ENCODE measurements at regions not wholly inside any gene's neighbourhood (a gene's known extent, or its start where the extent isn't known, plus 50 kb on each side); places are given as distances from the start of the nearest gene placed in this dataset.

GRCh38 chr10:4509405-4509804, 316.6 kb upstream of the AKR1E2 start:
- Mint-ChIP-seq H3K4me3 (no peak overlapping the region), H3K4me1 (0 out of 4 replicates have a peak, but pooled peaks cover 0 to 4% of the 10 kb centered on the region in 2 experiments), H3K36me3 (ENCODE audit: insufficient read depth in 1 of 3, low read depth in 3 of 3) (no peaks in the 10 kb centered on the region), H3K27me3 (ENCODE audit: low read depth) (no peaks in the 10 kb centered on the region), H3K9me3 (no peaks in the 10 kb centered on the region), H3K27ac (no peak overlapping the region; a peak in 1 of 7 replicates)
- Histone ChIP-seq H3K79me2 (ENCODE audit: insufficient read depth, low read length) (no peaks in the 10 kb centered on the region), H4K91ac (ENCODE audit: insufficient read length, low read depth, low read length) (no peak overlapping the region), H2BK20ac (ENCODE audit: low read depth, low read length, poor library complexity, severe bottlenecking) (no peak overlapping the region), H2BK120ac (ENCODE audit: low read depth, low read length, poor library complexity, severe bottlenecking) (no peak overlapping the region), H3K4me2 (ENCODE audit: insufficient read depth, insufficient read length, low read length) (no peak overlapping the region), H4K8ac (replicated peaks; ENCODE audit: insufficient read length, low read depth, low read length) (no peak overlapping the region), H3K4me1 (ENCODE audit: insufficient read depth, low read length) (no peaks in the 10 kb centered on the region), H3T11ph (ENCODE audit: low read length) (no peak overlapping the region), H3K18ac (ENCODE audit: insufficient read length, low read depth, low read length) (no peak overlapping the region), H3K79me1 (ENCODE audit: insufficient read depth, low read depth, low read length, poor library complexity, severe bottlenecking) (no peaks in the 10 kb centered on the region), H3K23me2 (ENCODE audit: insufficient read length, low read depth, low read length, poor library complexity, severe bottlenecking) (no peaks in the 10 kb centered on the region), H2BK5ac (ENCODE audit: insufficient read length, low read length) (peak overlapping the region; percentile 5), H4K5ac (ENCODE audit: insufficient read length, low read depth, low read length) (no peak overlapping the region), H3K23ac (ENCODE audit: insufficient read length, low read depth, low read length) (no peak overlapping the region), H3K27me3 (ENCODE audit: insufficient read depth, low read length) (no peaks in the 10 kb centered on the region), H3K9ac (ENCODE audit: extremely low read depth, insufficient read length, low read length) (no peak overlapping the region), H3K4ac (ENCODE audit: low read depth, low read length) (no peak overlapping the region), H2BK15ac (ENCODE audit: low read depth, low read length) (no peak overlapping the region), H4K20me1 (ENCODE audit: control insufficient read depth, insufficient read depth, insufficient read length) (no peaks in the 10 kb centered on the region), H3K56ac (ENCODE audit: insufficient read length, low read depth, low read length) (no peak overlapping the region), H2AFZ (ENCODE audit: low read length) (no peak overlapping the region), H3K9me3 (ENCODE audit: control insufficient read depth, low read depth, low read length) (no peaks in the 10 kb centered on the region), H3K14ac (ENCODE audit: insufficient read depth, low read length) (no peak overlapping the region), H2AK5ac (ENCODE audit: insufficient read length, low read length) (no peak overlapping the region), H3K27ac (ENCODE audit: insufficient read length, low read depth, low read length) (no peak overlapping the region), H2BK12ac (ENCODE audit: insufficient read length, low read depth, low read length) (no peak overlapping the region)
- no CpG with 5 or more reads among the region's 10 CpGs for WGBS (ENCODE audit: extremely low coverage, insufficient read length, low lambda C conversion rate)
- no peak for DNase-seq
- TF ChIP-seq CTCF (conservative IDR thresholded peaks at IDR 0.05): no peak
